ENCODE measurements at regions not wholly inside any gene's neighbourhood (a gene's known extent, or its start where the extent isn't known, plus 50 kb on each side); places are given as distances from the start of the nearest gene placed in this dataset.

DNA sequence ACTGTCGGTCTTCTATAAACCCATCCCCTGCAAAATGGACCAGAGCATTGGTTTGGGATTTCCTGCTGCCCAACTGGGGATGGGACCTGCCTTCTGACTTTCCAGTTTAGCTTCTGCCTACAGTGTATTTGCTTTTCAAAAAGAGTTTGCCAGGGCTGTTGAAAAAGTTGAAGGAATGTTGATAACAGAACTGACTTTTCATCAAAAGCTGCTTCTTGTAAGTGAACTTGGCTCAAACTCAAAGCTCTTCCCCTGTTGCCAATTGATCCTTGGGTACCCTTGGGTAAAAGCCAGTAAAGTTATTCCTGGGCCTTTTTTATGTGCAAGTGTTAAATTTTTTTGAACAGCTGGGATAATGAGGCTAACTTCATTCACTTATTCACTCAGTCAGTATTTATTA is 142.9 kb upstream of the SLC30A5 start:
- Histone ChIP-seq H3K27me3 (no peaks in the 10 kb centered on the region), H3K4me1 (peaks cover 0 to 16% (median 8%) of the 10 kb centered on the region in 4 donors), H3K27ac (no peak overlapping the region), H3K36me3 (no peaks in the 10 kb centered on the region), H3K4me3 (no peak overlapping the region), H3K9me3 (no peaks in the 10 kb centered on the region)
- TF ChIP-seq CTCF (IDR thresholded peaks at IDR 0.05), result no peak
- intact Hi-C loops (cut with DNase I; ENCODE audit: low total_unique reads), result no loop called here
- no peak for DNase-seq

DNA sequence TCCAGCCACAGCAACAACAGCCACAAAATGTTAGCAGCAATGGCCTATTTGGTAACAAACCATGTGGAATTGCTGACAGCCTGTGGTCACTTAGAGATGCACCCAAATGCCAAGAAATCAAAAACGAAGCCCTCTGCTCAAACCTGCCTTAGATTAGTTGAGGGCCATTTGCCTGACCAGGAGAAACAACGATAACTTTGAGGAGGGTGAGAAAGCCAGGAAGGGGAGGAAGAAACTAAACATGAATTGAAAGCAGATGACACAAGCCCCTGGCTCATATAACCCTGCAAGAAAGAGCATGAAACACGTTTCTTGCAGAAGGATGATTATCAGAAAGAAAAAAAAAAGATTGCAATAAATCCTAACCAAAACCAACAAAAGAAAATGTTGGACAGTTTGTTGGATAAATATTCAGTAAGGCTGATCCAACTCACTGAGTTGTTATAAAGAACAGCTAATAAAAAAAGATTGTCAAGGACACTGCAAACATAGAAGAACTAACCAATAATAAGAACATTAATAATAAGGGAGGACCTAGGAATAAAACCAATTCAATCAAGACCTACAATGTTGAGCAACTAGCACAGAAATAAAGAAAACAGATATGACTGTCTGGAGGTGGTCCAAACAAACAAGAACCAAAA is 140.5 kb upstream of the SLC30A5 start:
- H3K27me3 ChIP-seq, result no peaks in the 10 kb centered on the region
- TF ChIP-seq CTCF (IDR thresholded peaks at IDR 0.05), result no peak
- no peak overlapping the region for H3K4me3 ChIP-seq
- DNase-seq, result no peak
- no peak overlapping the region for H3K27ac ChIP-seq
- H3K4me1 ChIP-seq, result peaks cover 0 to 16% (median 8%) of the 10 kb centered on the region in 4 donors
- H3K9me3 ChIP-seq, result no peaks in the 10 kb centered on the region
- intact Hi-C loops (cut with DNase I; ENCODE audit: low total_unique reads), result no loop called here
- H3K36me3 ChIP-seq, result no peaks in the 10 kb centered on the region

- Histone ChIP-seq H3K27me3 (no peaks in the 10 kb centered on the region), H3K4me3 (no peak overlapping the region), H3K4me1 (peaks cover 0 to 16% (median 8%) of the 10 kb centered on the region in 4 donors), H3K36me3 (no peaks in the 10 kb centered on the region), H3K27ac (no peak overlapping the region), H3K9me3 (no peaks in the 10 kb centered on the region)
- DNase-seq, result no peak
- intact Hi-C loops (cut with DNase I; ENCODE audit: low total_unique reads), result no loop called here
- no peak for TF ChIP-seq CTCF (IDR thresholded peaks at IDR 0.05)
These were observed 139.8 kb upstream of the SLC30A5 start for GRCh38 chr5:68953875-68954617.

- no peak overlapping the region for H3K4me3 ChIP-seq
- H3K27me3 ChIP-seq, result no peaks in the 10 kb centered on the region
- no peak for TF ChIP-seq CTCF (IDR thresholded peaks at IDR 0.05)
- H3K27ac ChIP-seq, result no peak overlapping the region
- H3K4me1 ChIP-seq, result peaks cover 0 to 16% (median 8%) of the 10 kb centered on the region in 4 donors
- no peak for DNase-seq
- intact Hi-C loops (cut with DNase I; ENCODE audit: low total_unique reads), result no loop called here
- H3K9me3 ChIP-seq, result no peaks in the 10 kb centered on the region
- no peaks in the 10 kb centered on the region for H3K36me3 ChIP-seq
These were observed 139.2 kb upstream of the SLC30A5 start for GRCh38 chr5:68954618-68954910.

DNA sequence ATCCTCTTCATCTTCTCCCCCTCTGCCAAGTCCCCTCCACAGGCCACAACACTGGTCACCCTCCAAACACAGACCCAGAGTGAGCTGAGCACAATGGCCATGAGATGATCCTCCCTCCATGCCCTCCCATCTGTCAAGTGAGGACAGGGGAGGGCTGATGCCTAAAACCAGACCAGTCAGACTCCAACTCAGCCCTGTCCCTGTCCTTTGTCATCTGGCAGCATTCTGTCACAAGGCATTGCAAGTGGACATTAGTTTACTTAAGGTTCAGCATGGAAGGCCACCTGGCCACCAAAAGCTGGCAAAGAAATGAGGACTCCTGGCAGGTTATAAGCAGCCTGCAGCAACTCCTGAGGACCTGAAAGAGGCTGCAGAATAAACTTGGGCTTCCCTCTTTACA is 136.2 kb upstream of the SLC30A5 start:
- Histone ChIP-seq H3K27ac (no peak overlapping the region), H3K4me1 (peaks cover 0 to 6% (median 5%) of the 10 kb centered on the region in 4 donors)

More for the DNA sequence above, 136.2 kb upstream of the SLC30A5 start:
- no peaks in the 10 kb centered on the region for H3K27me3 ChIP-seq
- intact Hi-C loops (cut with DNase I; ENCODE audit: low total_unique reads), result no loop called here
- TF ChIP-seq CTCF (IDR thresholded peaks at IDR 0.05), result no peak
- DNase-seq, result no peak
- no peak overlapping the region for H3K4me3 ChIP-seq
- no peaks in the 10 kb centered on the region for H3K36me3 ChIP-seq
- H3K9me3 ChIP-seq, result no peaks in the 10 kb centered on the region
